ENCODE measurements at regions not wholly inside any gene's neighbourhood (a gene's known extent, or its start where the extent isn't known, plus 50 kb on each side); places are given as distances from the start of the nearest gene placed in this dataset.

DNA sequence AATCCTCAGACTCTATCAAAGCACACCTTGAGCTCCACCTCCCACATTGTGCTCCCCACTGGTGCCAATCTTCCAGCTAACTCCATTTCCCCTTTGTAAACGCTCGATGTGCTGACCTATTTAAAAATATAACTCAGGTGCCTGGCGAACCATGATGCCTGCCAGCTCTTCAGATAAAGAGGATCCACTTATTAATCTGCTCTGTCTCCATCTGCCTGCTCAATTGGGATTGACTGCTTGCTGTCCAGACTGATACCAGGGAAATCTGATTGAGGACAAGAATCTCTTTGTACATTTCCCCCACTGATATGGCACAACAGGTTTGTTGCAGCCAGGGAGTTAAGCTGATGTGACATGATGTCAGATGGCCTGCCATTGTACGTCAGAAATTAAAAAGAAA lies 2036.5 kb upstream of the CELF4 start:
- H3K27me3 ChIP-seq (ENCODE audit: control insufficient read depth in 4 of 4, insufficient read depth in 4 of 4, low read length in 3 of 4), result no peaks in the 10 kb centered on the region
- no peak overlapping the region for H3K4me3 ChIP-seq (ENCODE audit: low read depth in 1 of 3, low read length in 3 of 3)
- TF ChIP-seq FOXA1 (IDR thresholded peaks at IDR 0.05), result no peak
- TF ChIP-seq SP1 (IDR thresholded peaks at IDR 0.05), result no peak
- no peak for TF ChIP-seq RXRA (IDR thresholded peaks at IDR 0.05)
- TF ChIP-seq REST (IDR thresholded peaks at IDR 0.05), result no peak
- no peak for TF ChIP-seq GABPA (IDR thresholded peaks at IDR 0.05 in 1 of 2, conservative IDR thresholded peaks at IDR 0.05 in 1 of 2)
- no peak for TF ChIP-seq RAD21 (IDR thresholded peaks at IDR 0.05)
- TF ChIP-seq EGR1 (IDR thresholded peaks at IDR 0.05; ENCODE audit: low read depth in 2 of 2), result no peak
- TF ChIP-seq YY1 (IDR thresholded peaks at IDR 0.05), result no peak
- no peak for TF ChIP-seq JUND (IDR thresholded peaks at IDR 0.05)
- TF ChIP-seq, protein P1, sequence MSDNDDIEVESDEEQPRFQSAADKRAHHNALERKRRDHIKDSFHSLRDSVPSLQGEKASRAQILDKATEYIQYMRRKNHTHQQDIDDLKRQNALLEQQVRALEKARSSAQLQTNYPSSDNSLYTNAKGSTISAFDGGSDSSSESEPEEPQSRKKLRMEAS (IDR thresholded peaks at IDR 0.05), result no peak
- no peak for TF ChIP-seq TAF1 (conservative IDR thresholded peaks at IDR 0.05)
- TF ChIP-seq NR2F2 (IDR thresholded peaks at IDR 0.05), result no peak
- no peak for TF ChIP-seq HNF4A (conservative IDR thresholded peaks at IDR 0.05)
- no peak for TF ChIP-seq HNF4G (IDR thresholded peaks at IDR 0.05)
- no peak for TF ChIP-seq ZBTB33 (IDR thresholded peaks at IDR 0.05)
- TF ChIP-seq FOXA2 (IDR thresholded peaks at IDR 0.05), result no peak
- no peak for TF ChIP-seq ATF3 (IDR thresholded peaks at IDR 0.05)
- no peak for TF ChIP-seq CTCF (IDR thresholded peaks at IDR 0.05; ENCODE audit: low read depth, low read length, missing input control)
- no peaks in the 10 kb centered on the region for H3K36me3 ChIP-seq (ENCODE audit: control insufficient read depth in 4 of 4, insufficient read depth in 3 of 4, low read depth in 1 of 4, low read length in 3 of 4)
- no peak for DNase-seq (ENCODE audit: low spot score)
- no peak overlapping the region for H3K9ac ChIP-seq (ENCODE audit: low read depth in 1 of 2, low read length in 2 of 2)
- no peaks in the 10 kb centered on the region for H3K4me1 ChIP-seq (ENCODE audit: control insufficient read depth in 4 of 4, insufficient read depth in 4 of 4, low read length in 3 of 4)
- 84% methylated on average over 4 of the region's 4 CpGs for WGBS
- H3K9me3 ChIP-seq (ENCODE audit: control insufficient read depth in 4 of 4, low read length in 3 of 4), result no peaks in the 10 kb centered on the region
- H3K27ac ChIP-seq (ENCODE audit: low read depth in 1 of 2, low read length in 2 of 2), result no peak overlapping the region

All from liver (tissue), 8 donors.